ENCODE measurements at regions not wholly inside any gene's neighbourhood (a gene's known extent, or its start where the extent isn't known, plus 50 kb on each side); places are given as distances from the start of the nearest gene placed in this dataset.

DNA sequence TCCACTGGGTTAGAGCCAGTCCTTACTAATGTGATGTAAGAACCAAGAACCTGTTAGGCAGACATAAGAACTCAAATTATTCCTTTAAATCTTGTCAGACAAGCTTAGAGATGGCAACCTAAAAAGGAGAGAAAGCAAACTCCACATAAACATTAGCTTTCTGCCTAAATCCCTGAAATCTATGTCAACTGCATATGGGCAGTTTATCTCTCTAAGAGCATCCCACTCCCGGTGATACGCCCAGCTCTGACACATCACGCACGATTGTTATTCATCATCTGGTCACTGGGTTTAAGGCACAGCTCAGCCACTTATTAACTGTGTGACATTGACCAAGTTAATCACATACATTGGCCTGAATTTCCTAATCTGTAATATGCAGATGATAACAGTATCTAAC is 323.7 kb downstream of the HHIPL2 start:
- DNase-seq (no peak), ATAC-seq (no peak)

DNA sequence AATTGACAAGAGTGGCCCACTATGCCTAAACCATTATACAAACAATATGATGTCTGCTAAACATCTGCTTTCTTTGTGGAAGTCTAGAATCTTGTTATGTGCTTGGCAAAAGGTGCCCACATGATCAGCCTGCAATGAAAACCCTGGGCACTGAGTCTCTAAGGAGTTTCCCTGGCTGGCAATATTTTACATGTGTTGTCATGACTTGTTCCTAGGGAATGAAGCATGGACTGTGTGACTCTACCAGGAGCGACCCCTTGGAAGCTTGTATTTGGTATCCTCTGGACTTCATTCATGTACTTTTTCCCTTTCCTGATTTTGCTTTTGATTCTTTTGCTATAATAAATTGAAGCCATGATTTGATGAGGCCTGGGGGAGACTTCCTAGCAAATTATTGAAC is 324.9 kb downstream of the HHIPL2 start:
- H3K36me3 ChIP-seq (ENCODE audit: low read depth): no peaks in the 10 kb centered on the region
- DNase-seq (no peak), ATAC-seq (no peak)
- no peaks in the 10 kb centered on the region for H3K4me1 ChIP-seq (ENCODE audit: low read depth)
- no peak overlapping the region for H3K4me3 ChIP-seq
- intact Hi-C loops (cut with DNase I, micrococcal nuclease): no loop called here
- TF ChIP-seq, protein P1, sequence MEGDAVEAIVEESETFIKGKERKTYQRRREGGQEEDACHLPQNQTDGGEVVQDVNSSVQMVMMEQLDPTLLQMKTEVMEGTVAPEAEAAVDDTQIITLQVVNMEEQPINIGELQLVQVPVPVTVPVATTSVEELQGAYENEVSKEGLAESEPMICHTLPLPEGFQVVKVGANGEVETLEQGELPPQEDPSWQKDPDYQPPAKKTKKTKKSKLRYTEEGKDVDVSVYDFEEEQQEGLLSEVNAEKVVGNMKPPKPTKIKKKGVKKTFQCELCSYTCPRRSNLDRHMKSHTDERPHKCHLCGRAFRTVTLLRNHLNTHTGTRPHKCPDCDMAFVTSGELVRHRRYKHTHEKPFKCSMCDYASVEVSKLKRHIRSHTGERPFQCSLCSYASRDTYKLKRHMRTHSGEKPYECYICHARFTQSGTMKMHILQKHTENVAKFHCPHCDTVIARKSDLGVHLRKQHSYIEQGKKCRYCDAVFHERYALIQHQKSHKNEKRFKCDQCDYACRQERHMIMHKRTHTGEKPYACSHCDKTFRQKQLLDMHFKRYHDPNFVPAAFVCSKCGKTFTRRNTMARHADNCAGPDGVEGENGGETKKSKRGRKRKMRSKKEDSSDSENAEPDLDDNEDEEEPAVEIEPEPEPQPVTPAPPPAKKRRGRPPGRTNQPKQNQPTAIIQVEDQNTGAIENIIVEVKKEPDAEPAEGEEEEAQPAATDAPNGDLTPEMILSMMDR (IDR thresholded peaks at IDR 0.05): no peak
- H3K9me3 ChIP-seq: no peaks in the 10 kb centered on the region

More for the DNA sequence above, 323.7 kb downstream of the HHIPL2 start:
- Histone ChIP-seq H3K9me3 (no peaks in the 10 kb centered on the region), H3K4me3 (no peak overlapping the region), H3K36me3 (ENCODE audit: low read depth) (no peaks in the 10 kb centered on the region), H3K4me1 (ENCODE audit: low read depth) (no peaks in the 10 kb centered on the region)
- TF ChIP-seq, protein P1 (IDR thresholded peaks at IDR 0.05): no peak
- intact Hi-C loops (cut with DNase I, micrococcal nuclease): no loop called here

DNA sequence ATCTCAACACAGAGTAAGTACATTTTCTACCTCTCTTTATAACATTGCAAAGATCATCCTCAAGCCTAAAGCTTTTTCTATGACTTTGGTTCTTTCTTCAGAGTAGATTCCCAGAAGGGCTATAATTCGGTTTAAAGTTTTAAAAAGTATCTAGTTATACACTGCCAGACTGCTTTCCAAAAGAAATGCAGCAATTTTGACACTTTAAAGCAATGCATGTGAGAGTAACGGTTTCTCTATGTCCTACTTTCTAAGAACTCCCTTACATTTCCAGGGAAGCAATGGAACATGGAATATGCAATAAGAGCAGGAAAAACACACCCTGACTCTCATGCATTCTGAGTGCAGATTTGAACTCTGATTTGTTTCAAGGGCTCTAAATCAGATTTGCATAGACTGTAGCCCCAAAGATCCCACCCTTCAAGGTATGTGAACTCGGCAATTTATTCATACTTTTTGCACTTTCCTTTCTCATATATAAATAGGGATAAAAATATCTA is 331.6 kb downstream of the HHIPL2 start:
- no peak for ATAC-seq
- Histone ChIP-seq H3K9me3 (no peaks in the 10 kb centered on the region), H3K4me1 (ENCODE audit: low read depth) (no peaks in the 10 kb centered on the region), H3K4me3 (no peak overlapping the region), H3K36me3 (ENCODE audit: low read depth) (no peaks in the 10 kb centered on the region)
- TF ChIP-seq, protein P1 (IDR thresholded peaks at IDR 0.05): no peak
- no peak for DNase-seq
- intact Hi-C loops (cut with DNase I, micrococcal nuclease): no loop called here

DNA sequence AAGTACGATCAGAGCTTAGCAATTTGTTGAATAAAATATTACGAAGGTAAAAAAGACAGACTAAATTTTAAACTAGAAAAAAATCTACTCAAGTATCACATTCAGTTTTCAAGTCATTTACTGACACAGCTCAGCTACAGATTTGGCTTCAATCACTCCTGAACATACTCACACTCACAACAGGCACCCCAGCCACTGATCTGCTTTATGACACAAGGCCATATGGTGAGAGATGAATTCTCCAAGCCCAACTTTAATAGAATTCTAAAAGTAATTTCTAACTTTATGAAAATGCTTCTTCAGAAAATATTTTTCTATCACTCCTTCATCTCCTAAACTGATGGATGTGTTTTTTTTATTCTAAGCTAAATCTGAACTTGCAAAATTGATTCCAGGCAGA is 337.1 kb downstream of the HHIPL2 start:
- H3K4me3 ChIP-seq: no peak overlapping the region
- no peak for DNase-seq
- H3K4me1 ChIP-seq (ENCODE audit: low read depth): no peaks in the 10 kb centered on the region
- TF ChIP-seq, protein P1 (IDR thresholded peaks at IDR 0.05): no peak
- ATAC-seq: no peak
- intact Hi-C loops (cut with DNase I, micrococcal nuclease): no loop called here
- no peaks in the 10 kb centered on the region for H3K9me3 ChIP-seq
- no peaks in the 10 kb centered on the region for H3K36me3 ChIP-seq (ENCODE audit: low read depth)

DNA sequence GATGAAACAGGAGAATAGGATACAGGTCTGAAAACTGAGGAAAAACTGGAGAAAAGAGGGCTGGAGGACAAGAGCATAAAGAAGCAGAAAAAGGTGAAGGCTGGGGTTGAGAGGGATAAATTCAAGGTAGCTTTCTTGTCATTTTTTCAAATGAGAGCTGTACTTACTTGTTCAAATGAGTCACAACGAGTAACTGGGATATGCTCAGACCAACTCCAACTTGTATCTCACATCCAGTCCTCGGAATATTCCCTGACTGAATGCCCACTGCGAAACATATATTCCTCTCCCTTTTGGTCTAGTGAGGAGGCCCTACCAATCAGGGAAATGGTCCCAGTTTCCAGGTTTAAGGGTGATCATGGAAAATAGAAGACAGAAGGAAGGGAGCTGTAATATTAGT is 343.4 kb downstream of the HHIPL2 start:
- ATAC-seq (no peak), DNase-seq (no peak)
- H3K4me1 ChIP-seq (ENCODE audit: low read depth): no peaks in the 10 kb centered on the region
- no peaks in the 10 kb centered on the region for H3K9me3 ChIP-seq
- H3K36me3 ChIP-seq (ENCODE audit: low read depth): no peaks in the 10 kb centered on the region
- H3K4me3 ChIP-seq: no peak overlapping the region
- intact Hi-C loops (cut with DNase I, micrococcal nuclease): no loop called here
- TF ChIP-seq, protein P1 (IDR thresholded peaks at IDR 0.05): no peak

DNA sequence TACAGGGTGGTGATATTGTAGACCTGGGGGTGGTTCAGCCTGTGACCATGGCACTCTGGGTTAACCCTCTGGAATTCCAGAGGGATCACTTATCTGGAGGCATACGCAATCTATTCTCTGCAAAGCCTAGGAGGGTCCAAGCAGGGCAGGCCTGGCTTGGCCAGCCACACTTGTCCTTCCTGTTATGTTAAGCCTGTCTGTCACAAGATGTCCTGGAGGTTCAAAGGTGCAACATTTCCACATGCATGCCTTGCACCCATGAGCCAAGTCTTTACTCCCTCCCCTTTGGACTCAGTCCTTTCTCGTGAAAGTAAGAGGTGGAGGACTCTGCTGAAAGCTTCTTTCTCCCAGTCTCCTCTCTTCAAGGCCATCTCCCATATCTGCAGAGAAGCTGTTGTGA is 345.1 kb downstream of the HHIPL2 start:
- TF ChIP-seq, protein P1 (IDR thresholded peaks at IDR 0.05): no peak
- Histone ChIP-seq H3K4me3 (no peak overlapping the region), H3K36me3 (ENCODE audit: low read depth) (no peaks in the 10 kb centered on the region), H3K9me3 (no peaks in the 10 kb centered on the region), H3K4me1 (ENCODE audit: low read depth) (no peaks in the 10 kb centered on the region)
- intact Hi-C loops (cut with DNase I, micrococcal nuclease): no loop called here
- DNase-seq (no peak), ATAC-seq (no peak)

Measured in mucosa of descending colon (tissue), 3 donors.